ENCODE measurements at regions not wholly inside any gene's neighbourhood (a gene's known extent, or its start where the extent isn't known, plus 50 kb on each side); places are given as distances from the start of the nearest gene placed in this dataset.

- no peak for TF ChIP-seq CTCF (IDR thresholded peaks at IDR 0.05; ENCODE audit: low read depth, low read length)
- no peak for DNase-seq (ENCODE audit: low read depth in 2 of 2)
These were observed 538.5 kb upstream of the ADAMTS9 start for GRCh38 chr3:65226287-65226686.

GRCh38 chr3:65210026-65210814, 522.4 kb upstream of the ADAMTS9 start:
- DNase-seq (ENCODE audit: low read depth in 2 of 2) = peak; percentile 4 to 11
- no peak overlapping the region for H3K4me3 ChIP-seq (replicated peaks in 1 of 2; ENCODE audit: low read depth in 2 of 2, low read length in 2 of 2)
- no peak for TF ChIP-seq CTCF (IDR thresholded peaks at IDR 0.05; ENCODE audit: low read depth, low read length)

More at GRCh38 chr3:65226287-65226686, 538.5 kb upstream of the ADAMTS9 start:
- no peak overlapping the region for H3K4me3 ChIP-seq (replicated peaks in 1 of 2; ENCODE audit: low read depth in 2 of 2, low read length in 2 of 2)

GRCh38 chr3:65202395-65202794, 514.6 kb upstream of the ADAMTS9 start:
- no peak for DNase-seq (ENCODE audit: low read depth in 2 of 2)
- no peak for TF ChIP-seq CTCF (IDR thresholded peaks at IDR 0.05; ENCODE audit: low read depth, low read length)
- no peak overlapping the region for H3K4me3 ChIP-seq (replicated peaks in 1 of 2; ENCODE audit: low read depth in 2 of 2, low read length in 2 of 2)

- no peak overlapping the region for H3K4me3 ChIP-seq (replicated peaks in 1 of 2; ENCODE audit: low read depth in 2 of 2, low read length in 2 of 2)
- no peak for TF ChIP-seq CTCF (IDR thresholded peaks at IDR 0.05; ENCODE audit: low read depth, low read length)
- no peak for DNase-seq (ENCODE audit: low read depth in 2 of 2)
These were observed 514.1 kb upstream of the ADAMTS9 start for GRCh38 chr3:65201926-65202325.

GRCh38 chr3:65200310-65200970, 512.6 kb upstream of the ADAMTS9 start:
- no peak for TF ChIP-seq CTCF (IDR thresholded peaks at IDR 0.05; ENCODE audit: low read depth, low read length)
- DNase-seq (ENCODE audit: low read depth in 2 of 2) = no peak
- no peak overlapping the region for H3K4me3 ChIP-seq (replicated peaks in 1 of 2; ENCODE audit: low read depth in 2 of 2, low read length in 2 of 2)

GRCh38 chr3:65196663-65197062, 508.9 kb upstream of the ADAMTS9 start:
- no peak for TF ChIP-seq CTCF (IDR thresholded peaks at IDR 0.05; ENCODE audit: low read depth, low read length)
- peak in 1 of 2 donors; percentile 15 for DNase-seq (ENCODE audit: low read depth in 2 of 2)
- H3K4me3 ChIP-seq (replicated peaks in 1 of 2; ENCODE audit: low read depth in 2 of 2, low read length in 2 of 2) = no peak overlapping the region
